HG02610 (cell line): ENCODE measurements at regions not wholly inside any gene's neighbourhood (a gene's known extent, or its start where the extent isn't known, plus 50 kb on each side); places are given as distances from the start of the nearest gene placed in this dataset.
"Not testable (repeated sequence)": the region's sequence is repeated elsewhere in the genome, so short reads cannot be mapped to it uniquely, and the experiment has no call there.

Source experiments
- ATAC-seq: cut with Tn5 transposase; IDR thresholded peaks from one replicate; pipeline ENCODE4 v1.9.1; 2021; ENCODE audit warnings: mild to moderate bottlenecking, moderate library complexity; ENCODE audit not compliant: unreplicated experiment

DNA sequence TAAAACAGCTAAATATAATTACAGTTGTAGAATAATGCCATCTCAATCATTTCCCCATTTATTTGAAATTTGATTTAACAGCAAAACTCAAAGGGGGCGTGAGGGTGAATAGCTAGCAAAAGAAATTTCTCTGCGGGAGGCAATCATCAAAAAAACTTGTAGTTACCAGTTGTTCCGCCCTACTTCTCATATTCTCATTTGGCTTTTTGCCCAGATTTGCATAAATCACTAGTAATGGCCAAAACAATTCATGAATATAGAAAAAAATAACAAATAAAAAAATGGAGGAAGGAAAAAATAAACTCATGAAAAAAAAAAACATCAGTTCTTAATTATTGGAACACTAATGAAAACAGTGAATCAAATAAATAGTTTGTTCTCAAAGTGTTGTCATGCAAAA, 722.6 kb upstream of the KIF2B start:
- no peak for ATAC-seq

DNA sequence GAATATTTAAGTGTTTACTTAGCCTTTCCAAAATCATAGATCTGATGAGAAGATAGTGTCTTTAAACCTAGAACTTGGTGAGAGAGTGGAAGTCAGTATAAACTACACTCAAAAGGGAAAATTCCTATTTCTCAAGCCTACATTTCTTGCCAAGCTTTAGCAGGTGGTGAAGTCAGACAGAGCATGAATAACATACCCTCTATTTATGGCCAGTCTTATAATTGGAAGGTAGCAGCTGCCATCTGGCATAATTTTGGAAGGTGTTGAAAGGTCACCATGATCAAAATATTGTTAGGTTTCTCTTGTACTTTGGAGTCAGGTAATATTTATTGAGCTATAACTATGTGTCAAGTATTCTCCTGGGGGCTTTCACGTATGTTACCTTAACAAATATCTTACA, 729.3 kb upstream of the KIF2B start:
- no peak for ATAC-seq

DNA sequence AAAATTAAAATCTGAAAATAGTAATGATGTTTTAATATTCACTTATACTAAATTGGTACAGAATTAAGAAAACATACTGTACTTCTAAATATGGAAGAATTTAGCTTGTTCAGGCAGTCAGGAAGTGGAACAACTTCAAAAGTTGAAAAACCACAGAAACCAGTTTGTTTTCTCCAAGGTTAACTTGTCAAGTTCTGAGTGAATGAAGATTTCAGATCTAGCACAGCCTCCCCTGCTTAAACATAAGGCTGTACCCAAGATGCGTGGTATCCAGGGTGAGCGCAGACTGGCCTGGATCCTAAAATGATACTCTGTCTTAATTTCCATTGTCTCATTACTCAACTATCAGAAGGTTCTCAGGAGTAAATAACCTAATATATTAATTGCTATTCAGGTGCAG, 730.7 kb upstream of the KIF2B start:
- ATAC-seq: no peak

DNA sequence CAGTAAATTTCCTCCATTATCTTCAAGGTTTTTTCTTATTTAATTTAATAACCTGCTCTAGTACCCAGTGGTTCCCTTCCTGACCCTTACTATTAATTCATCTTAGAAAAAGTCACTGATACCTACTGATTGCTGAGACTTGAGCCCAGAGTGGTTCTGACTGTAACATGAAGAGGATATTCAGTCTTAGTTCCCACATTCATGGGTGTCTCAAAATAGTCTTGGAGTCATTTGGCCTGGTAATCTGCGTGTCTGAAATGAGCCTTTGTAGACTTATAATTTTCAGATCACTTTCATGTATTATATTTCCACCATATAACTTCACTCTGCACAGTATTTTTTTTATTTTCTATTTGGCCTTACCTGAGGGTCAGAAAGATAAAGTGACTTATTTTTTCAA, 732.0 kb upstream of the KIF2B start:
- no peak for ATAC-seq

DNA sequence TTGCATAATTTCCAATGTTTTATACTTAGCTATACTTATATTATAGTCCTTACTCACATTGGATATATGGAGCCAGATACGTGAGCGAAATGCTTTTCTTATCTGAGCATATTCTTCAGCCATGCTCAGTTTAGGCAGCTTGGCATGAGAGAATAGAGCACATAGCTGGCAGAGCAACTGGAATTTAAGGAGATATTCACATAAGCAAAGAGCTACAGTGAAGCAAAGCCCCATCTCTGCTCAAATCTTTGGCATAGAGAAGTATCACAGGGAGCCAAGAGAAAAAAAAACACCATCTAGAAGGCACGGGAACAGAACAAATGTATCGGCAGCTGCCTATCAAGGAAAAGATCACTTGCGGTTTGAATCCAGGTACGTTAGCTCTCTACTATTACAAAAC, 734.2 kb upstream of the KIF2B start:
- ATAC-seq: no peak

DNA sequence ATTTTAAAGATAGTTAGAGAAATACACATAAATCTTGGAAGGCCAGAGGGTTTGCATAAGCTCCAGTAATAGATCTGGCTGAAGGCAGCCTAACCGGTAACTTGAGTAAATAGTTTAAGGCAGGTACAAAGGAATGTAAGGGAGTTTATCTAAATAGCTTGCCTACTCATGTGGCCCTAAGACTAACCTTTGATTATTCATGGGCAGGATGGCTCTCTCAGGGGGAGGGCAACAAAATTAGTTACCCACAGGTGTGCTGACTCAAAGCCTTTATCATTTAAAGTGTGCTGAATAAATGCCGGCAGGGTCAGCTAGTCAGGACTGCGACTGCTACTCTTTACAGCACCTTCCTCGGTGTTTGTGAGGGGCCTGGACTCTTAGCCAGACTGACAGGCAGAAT, 761.3 kb upstream of the KIF2B start:
- ATAC-seq: no peak

DNA sequence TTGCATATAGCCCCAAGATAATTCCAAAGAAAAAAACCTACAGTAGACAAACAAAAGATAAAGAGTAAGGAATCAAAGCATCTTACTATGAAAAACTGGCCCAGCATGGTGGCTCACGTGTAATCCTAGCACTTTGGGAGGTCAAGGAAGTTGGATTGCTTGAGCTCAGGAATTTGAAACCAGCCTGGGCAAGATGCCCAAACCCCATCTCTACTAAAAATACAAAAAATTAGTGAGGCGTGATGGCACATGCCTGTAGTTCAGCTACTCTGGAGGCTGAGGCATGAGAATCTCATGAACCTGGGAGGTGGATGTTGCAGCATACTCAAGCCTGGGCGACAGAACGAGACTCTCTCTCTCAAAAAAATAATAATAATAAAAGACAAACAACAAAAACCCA, 764.7 kb upstream of the KIF2B start:
- no peak for ATAC-seq

DNA sequence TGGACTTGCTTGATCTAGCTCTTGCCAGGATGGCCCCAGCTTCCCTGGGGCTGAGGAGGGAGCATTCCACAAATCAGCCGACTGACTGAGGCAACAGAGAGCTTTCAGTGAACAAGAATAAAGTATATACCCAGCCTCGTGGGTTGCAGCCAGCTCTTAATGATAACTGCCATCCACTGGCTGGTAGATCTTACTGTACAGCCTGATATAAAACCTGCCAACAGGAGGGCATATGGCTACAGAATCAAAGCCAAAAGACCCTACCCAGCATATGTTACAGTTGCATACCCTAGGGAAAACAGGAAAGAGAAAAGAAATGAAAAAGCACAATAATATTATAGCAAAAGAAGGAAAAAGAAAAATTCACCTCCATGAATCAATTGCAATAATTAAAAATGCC, 775.9 kb upstream of the KIF2B start:
- ATAC-seq: no peak

DNA sequence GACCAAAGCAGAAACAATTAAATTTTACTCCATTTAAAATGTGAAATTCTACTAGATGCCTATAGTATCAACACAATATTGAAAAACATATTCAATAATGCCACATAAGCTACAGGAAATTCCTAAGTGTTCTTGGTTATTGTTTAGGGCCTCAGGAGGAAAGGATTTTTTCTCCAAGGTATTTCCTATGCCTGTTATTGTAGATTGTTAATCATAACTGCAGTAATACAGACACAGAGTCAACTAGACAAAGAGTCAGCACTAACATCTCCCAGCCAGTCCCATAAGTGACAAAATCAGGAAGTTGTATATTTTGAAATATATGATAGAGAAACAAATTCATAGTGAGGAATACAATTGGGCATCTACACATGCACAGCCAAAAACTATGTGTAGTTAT, 782.7 kb upstream of the KIF2B start:
- no peak for ATAC-seq

DNA sequence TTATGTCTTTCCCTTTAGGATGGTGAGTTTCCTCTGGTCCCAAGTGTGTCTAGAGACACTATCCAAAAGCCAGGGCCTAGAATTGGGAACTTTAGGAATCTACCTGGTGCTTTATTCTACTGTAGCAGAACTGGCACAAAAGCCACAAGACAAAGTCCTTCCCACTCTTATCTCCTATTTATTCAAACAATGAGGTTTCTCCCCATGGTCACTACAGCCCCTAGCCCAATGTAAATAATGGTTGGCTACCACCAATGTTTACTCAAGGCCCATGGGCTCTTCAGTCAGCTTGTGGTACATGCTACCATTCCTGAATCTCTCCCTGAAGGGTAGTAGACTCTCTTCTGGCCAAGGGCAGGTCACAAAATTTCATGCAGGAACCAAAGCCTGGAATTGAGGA, 789.4 kb upstream of the KIF2B start:
- ATAC-seq: no peak

DNA sequence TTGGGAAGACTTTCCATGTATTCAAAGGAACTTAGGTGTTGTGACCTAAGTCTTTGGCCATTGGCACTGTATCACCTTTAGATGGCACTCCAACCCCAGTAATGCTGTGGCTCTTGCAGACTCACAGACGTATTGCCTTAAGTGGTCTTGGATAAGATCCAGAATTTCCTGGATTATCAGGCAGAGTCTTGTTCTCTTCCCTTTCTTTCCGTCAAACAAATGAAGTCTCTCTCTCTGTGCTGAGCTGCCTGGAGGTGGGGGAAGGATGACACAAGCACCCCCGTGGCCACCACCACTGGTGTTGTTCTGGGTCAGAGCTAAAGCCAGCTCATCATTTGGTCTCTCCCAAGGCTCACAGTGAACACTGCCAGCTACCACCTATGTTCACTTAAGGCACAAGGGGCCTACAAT, 789.9 kb upstream of the KIF2B start:
- ATAC-seq: no peak

DNA sequence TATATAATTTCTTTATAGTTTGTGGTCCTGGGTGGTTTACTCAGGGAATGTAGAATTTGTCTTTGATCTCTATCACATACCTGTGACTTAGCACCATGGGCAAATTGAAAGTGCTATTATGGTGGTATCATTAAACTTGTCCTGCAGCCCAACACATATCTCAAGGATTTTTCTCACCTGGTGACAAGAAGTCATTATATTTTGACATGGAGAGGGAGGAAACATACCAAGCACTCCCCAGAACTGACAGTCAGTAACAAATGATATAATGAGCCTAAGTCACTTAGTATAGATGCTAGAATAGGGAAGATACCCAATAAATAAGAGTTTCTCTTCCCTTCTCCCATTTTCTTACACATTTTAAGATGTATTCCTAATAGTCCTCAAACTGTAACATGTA, 805.5 kb upstream of the KIF2B start:
- ATAC-seq: no peak

DNA sequence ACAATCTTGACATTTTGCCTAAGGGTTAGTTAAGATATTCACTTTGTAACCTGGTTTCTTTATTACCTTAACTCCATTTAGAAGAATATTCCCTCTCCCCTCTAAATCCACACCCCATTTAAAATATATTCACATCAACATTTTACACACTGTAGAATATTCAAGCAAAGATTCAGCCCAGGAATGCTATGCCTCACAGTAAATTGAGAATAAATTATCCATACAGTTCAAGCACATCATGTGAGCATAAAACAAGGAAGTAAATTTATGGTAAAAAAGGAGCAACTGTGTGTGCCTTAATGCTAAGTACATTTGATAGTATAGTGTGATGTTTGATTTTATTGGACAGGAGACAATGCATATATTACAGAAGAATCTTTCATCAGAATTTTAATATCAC, 806.6 kb upstream of the KIF2B start:
- ATAC-seq: no peak

DNA sequence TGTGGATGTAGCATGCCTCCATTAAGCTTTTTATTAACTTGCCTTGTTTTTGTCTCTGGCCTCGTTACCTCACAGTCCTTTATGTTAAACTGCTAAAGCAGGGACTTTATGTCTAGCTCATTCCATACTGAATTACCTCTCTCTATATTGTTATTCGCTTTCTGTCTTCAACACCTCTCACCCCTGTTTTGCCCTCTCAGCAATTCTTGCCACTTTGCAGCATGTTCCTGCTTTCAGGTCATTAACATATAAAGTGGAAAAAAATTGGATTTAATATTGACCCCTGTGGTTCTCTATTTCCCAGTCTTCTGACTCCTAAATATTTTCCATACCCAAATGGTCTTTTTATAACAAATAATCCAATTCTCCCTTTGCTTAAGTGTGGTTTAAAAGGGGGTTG, 810.4 kb upstream of the KIF2B start:
- ATAC-seq: no peak

DNA sequence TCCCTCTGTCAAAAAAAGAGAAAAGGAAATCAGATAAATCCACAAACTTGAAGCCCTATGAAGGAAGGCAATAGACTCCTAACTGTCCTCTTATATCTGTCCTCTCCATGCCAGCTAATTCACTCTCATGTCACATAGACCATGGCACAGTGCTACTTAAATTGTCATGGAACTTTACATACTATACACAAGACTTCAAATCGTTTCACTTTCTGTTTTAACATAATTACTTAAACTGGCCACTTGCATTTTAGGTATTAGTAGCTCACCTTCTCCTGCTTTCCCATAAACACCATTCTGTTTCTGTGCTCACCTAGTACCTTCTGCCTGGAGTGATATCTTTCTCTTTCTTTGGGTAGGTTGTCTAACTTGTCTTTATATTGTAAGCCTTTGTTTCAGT, 816.7 kb upstream of the KIF2B start:
- ATAC-seq: no peak

DNA sequence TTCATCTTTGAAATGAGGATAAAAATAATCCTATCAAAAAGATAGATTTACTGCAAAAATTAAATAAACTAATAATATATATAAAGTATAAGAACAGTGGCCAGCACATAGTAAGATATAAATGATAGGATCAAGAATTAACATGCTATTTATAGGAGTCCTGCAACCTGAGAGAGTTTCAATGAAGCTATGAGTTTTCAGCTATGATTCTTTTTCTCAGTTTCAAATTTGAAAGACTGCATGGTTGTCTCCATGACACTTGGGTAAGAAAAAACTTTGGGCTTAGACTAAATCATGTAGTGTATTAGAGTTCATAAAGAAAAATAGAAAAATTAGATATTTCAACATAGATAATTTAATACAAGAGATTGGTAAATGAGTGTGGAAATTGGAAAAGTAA, 817.8 kb upstream of the KIF2B start:
- ATAC-seq: no peak

DNA sequence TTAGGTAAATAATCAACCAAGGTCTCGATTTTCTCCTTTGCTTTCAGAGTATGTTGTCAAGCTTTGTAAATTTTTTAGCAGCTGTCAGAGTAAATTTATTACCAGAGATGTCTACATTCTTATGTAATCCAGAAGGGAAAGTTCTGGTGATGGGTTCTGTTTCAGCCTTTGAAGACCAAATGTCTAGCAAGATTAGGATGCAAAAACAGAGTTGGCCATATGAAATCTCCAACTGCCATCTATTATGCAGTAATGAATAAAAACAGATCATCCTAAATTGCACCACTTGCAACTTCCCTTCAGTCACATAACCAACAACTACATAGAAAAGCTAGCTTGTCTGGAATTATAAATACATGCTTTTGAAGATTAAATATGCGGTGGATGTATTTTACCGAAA, 826.8 kb upstream of the KIF2B start:
- no peak for ATAC-seq

DNA sequence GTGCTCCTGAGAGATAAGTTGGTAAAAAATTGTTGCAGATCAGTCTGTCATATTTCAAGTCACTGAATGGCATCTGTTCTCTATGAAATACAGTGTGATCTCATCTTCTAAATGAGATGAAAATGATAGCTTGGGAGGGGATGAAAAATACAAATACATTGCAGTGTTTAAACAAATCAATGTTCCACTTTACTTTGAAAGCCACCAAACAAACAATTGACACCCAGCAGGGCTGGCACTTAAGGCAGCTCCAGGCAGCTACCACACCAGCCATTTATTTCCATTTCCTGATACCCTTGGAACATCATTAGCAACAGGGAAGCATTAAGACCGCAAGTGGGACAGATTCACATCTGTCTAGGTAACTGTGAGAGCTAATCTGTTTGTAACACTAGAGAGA, 827.6 kb upstream of the KIF2B start:
- no peak for ATAC-seq

DNA sequence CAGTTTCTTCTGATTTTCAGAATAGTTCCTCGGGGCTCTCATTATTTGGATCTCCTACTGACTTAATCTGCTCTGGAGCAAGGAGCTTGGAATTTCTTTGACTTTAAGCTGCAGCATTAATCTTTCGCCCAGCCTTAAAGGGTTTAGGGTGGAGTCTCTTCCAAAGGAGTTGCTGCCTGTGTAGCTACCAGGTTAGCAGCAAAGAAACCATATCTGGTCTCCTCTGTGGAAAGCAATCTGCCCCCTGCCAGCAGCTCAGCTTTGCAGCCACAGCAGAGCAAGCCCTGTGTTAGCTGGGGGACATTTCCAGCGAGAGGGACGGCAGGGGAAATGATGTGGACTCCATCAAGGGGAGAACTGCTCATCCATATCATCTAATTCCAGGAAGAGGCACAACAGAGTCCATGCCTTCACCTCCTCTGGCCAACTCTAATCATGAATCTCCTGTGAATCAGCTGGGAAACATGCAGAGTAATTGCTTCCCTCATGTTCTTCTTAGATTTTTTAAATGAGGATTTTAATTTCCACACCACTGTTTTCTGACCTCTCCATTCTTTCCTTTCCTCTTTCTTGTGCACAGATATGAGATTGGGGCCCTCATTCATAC, 827.6 kb upstream of the CA10 start:
- ATAC-seq: no peak

DNA sequence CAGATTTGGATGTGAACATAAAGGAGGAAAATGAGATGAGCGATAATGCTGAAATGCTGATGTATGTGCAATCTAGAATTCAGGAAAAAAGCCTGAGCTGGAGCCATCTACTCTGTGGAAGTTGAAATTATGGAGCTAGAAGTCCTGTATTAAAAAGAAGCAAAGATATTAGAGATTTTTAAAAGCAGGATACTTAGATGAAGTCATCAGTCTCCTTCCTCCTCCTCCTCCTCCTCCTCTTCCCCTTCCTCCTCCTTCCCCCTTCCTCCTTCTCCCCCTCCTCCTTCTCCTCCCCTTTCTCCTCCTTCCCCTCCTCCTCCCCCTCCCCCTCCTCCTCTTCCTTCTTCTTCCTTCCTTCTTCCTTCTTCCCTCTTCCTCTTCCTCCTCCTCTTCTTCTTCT, 823.8 kb upstream of the CA10 start:
- no peak for ATAC-seq

DNA sequence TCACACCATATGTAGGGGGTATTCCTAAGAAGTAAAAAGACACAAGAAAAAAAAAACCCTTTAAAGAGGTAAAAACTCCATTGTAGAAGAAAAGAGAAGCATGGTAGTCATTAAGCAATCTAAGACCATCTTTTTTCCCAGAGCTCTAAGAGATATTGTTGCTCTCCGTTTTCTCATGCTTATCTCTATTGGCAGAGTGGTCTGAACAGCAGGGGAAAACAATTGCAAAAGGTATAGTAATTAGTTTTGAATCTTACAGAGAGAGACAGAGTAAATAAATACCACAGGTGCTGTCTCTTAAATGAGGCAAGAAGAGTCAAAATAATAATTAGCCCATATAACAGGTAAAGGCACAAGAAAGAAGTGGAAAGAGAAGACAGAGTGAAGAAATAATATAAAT, 821.4 kb upstream of the CA10 start:
- no peak for ATAC-seq

DNA sequence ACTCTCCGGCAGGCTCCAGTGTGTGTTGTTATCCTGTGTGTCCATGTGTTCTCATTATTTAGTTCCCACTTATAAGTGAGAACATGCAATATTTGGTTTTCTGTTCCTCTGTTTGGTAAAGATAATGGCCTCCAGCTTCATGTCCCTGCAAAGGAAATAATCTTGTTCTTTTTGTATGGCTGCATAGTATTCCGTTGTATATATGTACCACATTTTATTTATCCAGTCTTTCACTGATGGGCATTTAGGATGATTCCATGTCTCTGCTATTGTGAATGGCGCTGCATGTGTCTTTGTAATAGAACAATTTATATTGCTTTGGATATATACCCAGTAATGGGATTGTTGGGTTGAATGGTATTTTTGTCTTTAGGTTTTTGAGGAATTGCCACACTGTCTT, 807.3 kb upstream of the CA10 start:
- ATAC-seq: no peak

DNA sequence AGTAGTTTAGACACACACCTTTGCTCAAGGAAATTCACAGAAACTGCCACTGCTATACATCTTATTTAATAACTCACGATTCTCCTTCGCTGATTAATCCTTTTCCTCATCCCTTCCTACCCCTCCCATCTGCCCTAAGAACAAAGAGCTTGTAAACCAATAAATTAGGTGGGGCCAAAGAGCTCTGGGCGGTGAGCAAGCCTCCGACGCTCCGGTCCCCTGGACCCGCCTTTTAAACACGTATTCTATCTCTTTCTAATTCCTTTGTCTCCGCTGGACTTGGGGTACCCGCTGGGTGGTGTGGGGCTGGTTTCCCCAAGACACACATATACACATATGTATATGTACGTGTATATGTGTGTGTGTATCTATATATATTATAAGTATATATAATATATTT, 803.2 kb upstream of the CA10 start:
- ATAC-seq: not testable (repeated sequence)

DNA sequence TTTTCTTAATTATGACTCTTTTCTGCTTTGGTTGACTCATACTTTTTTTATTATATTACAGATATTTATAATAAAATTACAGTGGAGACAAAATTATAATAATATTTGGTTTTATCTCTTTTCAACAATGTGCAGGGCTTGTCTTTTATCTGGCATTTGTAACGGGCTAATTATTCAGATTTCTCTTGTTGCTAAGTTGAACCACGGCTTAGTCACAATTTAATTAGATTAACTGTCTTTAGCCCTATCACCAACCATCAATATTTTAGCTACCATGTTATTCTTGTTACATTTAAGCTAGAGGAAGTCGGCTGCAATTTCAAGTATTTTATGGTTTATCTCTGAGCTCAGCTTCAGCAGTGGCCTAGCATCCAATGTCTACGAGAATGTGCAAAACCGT, 798.9 kb upstream of the CA10 start:
- no peak for ATAC-seq
